ENCODE measurements at regions not wholly inside any gene's neighbourhood (a gene's known extent, or its start where the extent isn't known, plus 50 kb on each side); places are given as distances from the start of the nearest gene placed in this dataset.

DNA sequence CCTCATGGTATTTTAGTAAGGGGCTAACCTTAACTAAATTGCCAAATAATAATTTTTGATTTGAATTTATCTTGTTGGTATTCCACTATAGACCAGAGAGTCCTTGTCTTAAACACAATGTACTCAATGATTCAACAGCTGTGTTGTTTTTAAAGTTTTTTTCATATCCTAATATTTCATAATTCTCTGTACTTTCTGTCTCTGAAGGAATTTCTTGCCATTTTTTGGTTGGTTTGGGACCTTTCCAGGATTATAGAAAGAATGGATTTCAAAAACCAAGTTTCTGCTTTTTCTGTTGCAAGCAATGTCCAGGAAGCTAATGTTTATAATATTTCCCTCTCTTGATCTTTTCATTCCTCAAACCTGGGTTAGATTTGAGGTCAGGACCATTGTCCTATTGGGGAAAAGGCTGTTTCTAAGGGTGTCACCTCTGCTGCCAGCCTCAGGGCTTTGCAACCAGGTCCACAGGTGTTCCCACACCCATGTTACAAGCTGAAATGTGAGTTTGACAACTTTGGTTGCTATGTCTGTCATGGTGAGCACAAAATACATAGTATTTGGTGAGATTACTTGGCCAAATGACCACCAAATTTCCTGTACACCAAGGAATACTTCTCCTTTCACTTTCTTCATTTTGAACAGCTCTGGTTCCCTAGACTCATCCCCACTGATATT, 363.7 kb upstream of the RGMA start:
- no peak overlapping the region for H3K9ac ChIP-seq (ENCODE audit: low read depth in 2 of 2, low read length in 2 of 2)
- H3K36me3 ChIP-seq, result no peaks in the 10 kb centered on the region
- intact Hi-C loops (cut with DNase I), result no loop called here
- no peaks in the 10 kb centered on the region for H3K9me3 ChIP-seq
- no peak overlapping the region for H3K4me3 ChIP-seq
- no peaks in the 10 kb centered on the region for H3K4me1 ChIP-seq
- no peaks in the 10 kb centered on the region for H3K27me3 ChIP-seq
- DNase-seq, result no peak
- H3K27ac ChIP-seq, result no peak overlapping the region
- TF ChIP-seq CTCF (IDR thresholded peaks at IDR 0.05), result no peak

DNA sequence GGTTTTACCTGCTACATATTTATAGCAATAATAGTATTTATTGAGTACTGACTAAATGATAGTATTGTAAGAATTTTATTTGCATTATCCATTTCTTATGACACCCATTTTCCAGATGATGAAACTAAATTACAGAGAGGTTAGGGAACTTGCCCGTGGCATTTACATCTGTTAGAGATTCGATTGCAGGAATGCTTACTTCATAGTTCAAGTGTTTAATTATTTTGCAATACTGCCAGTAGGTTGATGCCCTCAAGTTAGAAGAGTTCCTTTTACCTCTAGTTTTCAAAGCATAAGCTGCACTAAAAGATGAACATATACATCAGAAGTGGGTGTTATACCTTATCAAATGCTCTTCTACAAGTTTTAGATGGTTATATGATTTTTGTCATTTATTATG, 362.8 kb upstream of the RGMA start:
- no peak for TF ChIP-seq CTCF (IDR thresholded peaks at IDR 0.05)
- intact Hi-C loops (cut with DNase I), result no loop called here
- no peak overlapping the region for H3K27ac ChIP-seq

DNA sequence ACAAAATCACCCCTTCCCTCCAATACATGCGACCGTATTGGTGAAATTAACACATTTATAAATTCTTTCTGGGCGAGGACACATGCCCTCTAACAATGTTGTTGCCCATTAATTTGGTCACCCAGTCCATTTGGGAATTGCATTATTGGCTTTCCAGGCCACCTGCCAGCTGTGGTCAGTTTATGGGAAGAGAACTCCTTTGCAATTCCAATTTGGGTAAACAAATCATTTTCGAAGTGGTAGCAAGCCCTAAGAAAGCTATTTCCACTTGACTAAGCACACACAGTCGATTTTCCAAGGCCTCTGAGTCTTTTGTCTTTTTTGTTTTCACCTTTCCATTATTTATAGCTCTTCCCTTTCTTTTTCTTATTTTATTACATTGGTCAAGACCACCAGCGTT, 362.3 kb upstream of the RGMA start:
- intact Hi-C loops (cut with DNase I), result no loop called here
- no peak overlapping the region for H3K27ac ChIP-seq

More for the DNA sequence above, 362.8 kb upstream of the RGMA start:
- DNase-seq, result no peak
- Histone ChIP-seq H3K27me3 (no peaks in the 10 kb centered on the region), H3K4me3 (no peak overlapping the region), H3K9ac (ENCODE audit: low read depth in 2 of 2, low read length in 2 of 2) (no peak overlapping the region), H3K4me1 (no peaks in the 10 kb centered on the region), H3K36me3 (no peaks in the 10 kb centered on the region), H3K9me3 (no peaks in the 10 kb centered on the region)

GRCh38 chr15:93449798-93450197, 360.8 kb upstream of the RGMA start:
- no peak for DNase-seq
- Histone ChIP-seq H3K4me3 (no peak overlapping the region), H3K9ac (ENCODE audit: low read depth in 2 of 2, low read length in 2 of 2) (no peak overlapping the region), H3K36me3 (no peaks in the 10 kb centered on the region), H3K4me1 (no peaks in the 10 kb centered on the region), H3K9me3 (no peaks in the 10 kb centered on the region), H3K27me3 (no peaks in the 10 kb centered on the region), H3K27ac (no peak overlapping the region)
- TF ChIP-seq CTCF (IDR thresholded peaks at IDR 0.05), result no peak
- intact Hi-C loops (cut with DNase I), result no loop called here

More for the DNA sequence above, 362.3 kb upstream of the RGMA start:
- H3K4me3 ChIP-seq, result no peak overlapping the region
- no peaks in the 10 kb centered on the region for H3K27me3 ChIP-seq
- H3K9me3 ChIP-seq, result no peaks in the 10 kb centered on the region
- no peak for DNase-seq
- no peak overlapping the region for H3K9ac ChIP-seq (ENCODE audit: low read depth in 2 of 2, low read length in 2 of 2)
- no peaks in the 10 kb centered on the region for H3K4me1 ChIP-seq
- no peak for TF ChIP-seq CTCF (IDR thresholded peaks at IDR 0.05)
- H3K36me3 ChIP-seq, result no peaks in the 10 kb centered on the region

GRCh38 chr15:93438310-93438709, 349.3 kb upstream of the RGMA start:
- H3K27ac ChIP-seq, result no peak overlapping the region
- H3K4me1 ChIP-seq, result no peaks in the 10 kb centered on the region
- H3K27me3 ChIP-seq, result no peaks in the 10 kb centered on the region
- no peaks in the 10 kb centered on the region for H3K36me3 ChIP-seq
- H3K9ac ChIP-seq (ENCODE audit: low read depth in 2 of 2, low read length in 2 of 2), result no peak overlapping the region
- intact Hi-C loops (cut with DNase I), result no loop called here
- no peaks in the 10 kb centered on the region for H3K9me3 ChIP-seq
- H3K4me3 ChIP-seq, result no peak overlapping the region
- TF ChIP-seq CTCF (IDR thresholded peaks at IDR 0.05), result no peak
- no peak for DNase-seq
